H54 (cell line): ENCODE measurements at regions not wholly inside any gene's neighbourhood (a gene's known extent, or its start where the extent isn't known, plus 50 kb on each side); places are given as distances from the start of the nearest gene placed in this dataset.
A peak's percentile ranks its signal among the peaks of the same experiment; 100 is the strongest.

ENCODE experiments used
- DNase-seq: peaks from one replicate; pipeline ENCODE4 v3.0.0; 2011; ENCODE audit warnings: low spot score, mixed read lengths; ENCODE audit not compliant: insufficient read length
- FAIRE-seq: peaks from 3 replicates; lab custom pipeline; 2011; peaks lifted over from hg19 to GRCh38; lab: Jason Lieb, UNC
- POLR2A ChIP-seq: IDR thresholded peaks from 2 replicates; pipeline ENCODE4 v1.6.1; 2011; ENCODE audit warnings: low read depth, mild to moderate bottlenecking, low read length

DNA sequence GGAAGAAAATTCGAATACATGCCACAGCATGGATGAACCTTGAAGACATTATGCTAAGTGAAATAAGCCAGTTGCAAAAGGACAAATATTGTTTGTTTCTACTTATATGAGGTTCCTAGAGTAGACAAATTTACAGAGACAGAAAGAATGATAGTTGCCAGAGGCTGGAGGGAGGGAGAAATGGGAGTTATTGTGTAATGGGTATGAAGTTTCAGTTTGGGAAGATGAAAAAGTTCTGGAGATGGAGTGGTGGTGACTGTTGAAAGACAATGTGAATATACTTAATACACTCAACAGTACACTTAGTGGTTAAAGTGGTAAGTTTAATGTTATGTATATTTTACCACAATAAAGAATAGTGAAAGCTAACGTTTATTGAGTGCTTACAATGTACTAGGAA is 99.6 kb upstream of the SLC44A1 start:
- no peak for FAIRE-seq
- TF ChIP-seq POLR2A: no peak
- no peak for DNase-seq

DNA sequence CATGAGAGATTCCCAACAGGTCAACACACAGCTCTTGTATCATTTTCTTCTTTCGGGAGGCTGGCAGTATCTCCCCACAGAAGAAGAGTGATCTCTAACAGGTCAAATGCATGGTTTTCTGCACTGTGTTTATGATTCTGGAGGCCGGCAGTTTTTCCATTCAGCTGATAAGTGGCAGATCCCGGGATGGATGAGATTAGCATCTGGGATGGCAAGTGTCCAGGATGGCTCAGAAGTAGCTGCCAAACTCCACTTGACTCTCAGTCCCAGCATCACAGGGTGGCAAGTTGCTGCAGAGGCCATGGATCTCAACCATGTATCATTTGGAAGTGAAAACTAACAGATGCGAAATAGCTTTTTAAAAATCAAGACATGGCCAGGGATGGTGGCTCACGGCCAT is 97.8 kb upstream of the SLC44A1 start:
- FAIRE-seq (no peak), DNase-seq (no peak)
- TF ChIP-seq POLR2A: no peak

DNA sequence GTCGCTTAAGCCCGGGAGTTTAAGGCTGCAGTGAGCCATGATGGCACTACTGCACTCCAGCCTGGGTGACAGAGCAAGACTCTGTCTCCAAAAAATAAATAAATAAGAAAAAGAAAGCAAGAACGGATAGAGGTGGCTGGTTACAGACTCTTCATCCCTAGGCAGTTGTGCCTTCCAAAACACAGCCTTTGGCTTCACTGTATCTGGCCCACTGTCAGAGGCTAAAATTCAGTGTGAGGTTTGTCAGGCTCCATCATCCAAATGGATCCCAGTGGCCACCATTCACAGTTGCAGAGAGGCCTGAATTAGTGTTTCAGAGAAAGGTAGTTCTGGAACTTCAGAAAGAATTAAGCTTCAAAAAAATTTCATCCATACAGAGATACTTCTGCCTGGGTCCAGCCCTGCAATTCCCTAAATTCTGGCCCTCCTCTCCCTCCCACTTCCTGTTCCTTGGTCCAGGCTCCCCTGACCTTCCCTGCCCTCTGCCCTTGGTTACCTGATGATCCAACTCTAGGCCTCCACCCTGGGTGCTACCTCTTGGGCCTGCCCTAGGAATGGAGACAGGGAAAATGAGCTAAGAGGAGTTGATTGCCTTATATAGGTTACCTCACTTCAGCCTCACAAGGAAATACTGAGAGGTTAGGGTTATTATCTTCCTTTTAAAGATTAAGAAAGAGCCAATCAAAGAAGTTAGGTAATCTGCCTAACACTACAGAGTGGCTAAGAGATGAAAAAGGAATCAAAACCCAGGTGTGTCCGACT is 97.2 kb upstream of the SLC44A1 start:
- DNase-seq (no peak), FAIRE-seq (no peak)
- TF ChIP-seq POLR2A: no peak

DNA sequence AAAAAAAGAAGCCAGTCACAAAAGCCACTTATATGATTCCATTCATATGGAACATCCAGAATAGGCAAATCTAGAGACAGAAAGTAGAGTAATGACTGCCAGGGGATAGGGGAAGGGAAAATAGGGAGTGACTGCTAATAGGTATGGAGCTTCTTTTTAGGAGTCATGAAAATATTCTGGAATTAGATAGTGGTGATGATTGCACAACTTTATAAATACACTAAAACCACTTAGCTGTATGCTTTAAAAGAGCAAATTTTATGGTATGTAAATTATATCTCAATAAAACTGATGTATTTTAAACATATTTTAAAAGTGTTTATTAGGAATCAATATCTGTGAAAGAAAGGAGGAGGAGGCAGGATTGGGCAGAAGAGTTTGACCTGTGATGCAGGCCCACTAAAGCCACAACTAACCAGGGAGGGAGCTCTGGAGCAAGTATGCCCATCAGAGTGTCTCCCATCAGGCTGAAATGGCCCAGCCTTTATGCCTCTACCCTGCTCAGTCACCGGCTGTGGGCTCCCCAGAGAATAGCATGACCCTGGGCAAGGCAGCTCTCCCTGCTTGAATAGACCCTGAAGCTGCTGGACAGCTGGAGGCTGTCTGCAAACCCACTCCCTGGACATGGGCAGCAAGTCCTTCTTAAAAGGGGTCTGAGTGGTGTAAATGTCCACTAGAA is 96.0 kb upstream of the SLC44A1 start:
- no peak for TF ChIP-seq POLR2A
- FAIRE-seq: no peak

DNA sequence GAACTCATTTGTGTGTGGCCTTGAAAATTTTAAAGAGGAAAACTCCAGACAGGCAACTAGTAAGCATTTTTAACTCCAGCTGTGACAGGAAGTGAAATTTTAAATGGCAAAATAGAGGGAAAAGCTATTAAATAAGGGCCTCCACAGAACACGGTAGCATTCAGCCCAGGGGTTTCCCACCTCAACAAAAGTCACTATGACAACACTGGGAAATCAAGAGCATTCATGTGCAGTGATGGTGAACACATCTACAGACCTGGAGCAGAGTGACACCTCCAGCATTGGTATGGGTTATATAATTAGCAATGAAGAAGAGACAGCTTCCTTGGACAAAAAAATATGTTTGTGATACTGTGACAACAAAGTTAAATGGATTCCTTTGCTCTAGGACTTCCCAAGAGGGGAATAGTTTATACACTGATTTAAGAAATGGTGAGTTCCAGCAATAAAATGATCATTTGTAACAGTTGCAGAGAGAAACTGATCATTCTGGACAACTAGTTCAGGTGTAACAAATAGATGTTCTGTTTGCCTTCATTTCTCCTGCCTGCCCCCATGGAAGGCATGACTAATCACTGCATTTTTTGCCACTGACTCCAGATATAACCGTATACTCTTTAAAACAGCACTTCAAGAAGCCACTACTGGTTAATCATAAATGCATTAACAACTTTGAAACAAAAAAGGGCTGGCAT is 93.3 kb upstream of the SLC44A1 start:
- FAIRE-seq: peak; percentile 88
- TF ChIP-seq POLR2A: no peak

More for the DNA sequence above, 96.0 kb upstream of the SLC44A1 start:
- no peak for DNase-seq

DNA sequence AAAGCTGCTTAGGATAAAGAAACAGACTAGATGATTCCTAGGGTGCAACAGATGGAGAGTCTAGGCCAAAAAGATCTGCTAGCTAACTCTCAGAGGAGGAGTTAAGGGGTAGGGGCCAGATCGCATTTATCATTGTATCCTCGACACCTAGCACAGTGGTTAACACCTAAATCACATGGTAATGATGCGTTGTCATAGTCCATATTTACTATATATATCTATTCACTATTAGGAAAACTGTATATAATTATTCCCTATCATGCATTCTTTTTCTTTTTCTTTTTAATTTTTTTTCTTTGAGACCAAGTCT is 92.8 kb upstream of the SLC44A1 start:
- no peak for FAIRE-seq
- no peak for DNase-seq
- no peak for TF ChIP-seq POLR2A

More for the DNA sequence above, 93.3 kb upstream of the SLC44A1 start:
- DNase-seq: peak; percentile 47

DNA sequence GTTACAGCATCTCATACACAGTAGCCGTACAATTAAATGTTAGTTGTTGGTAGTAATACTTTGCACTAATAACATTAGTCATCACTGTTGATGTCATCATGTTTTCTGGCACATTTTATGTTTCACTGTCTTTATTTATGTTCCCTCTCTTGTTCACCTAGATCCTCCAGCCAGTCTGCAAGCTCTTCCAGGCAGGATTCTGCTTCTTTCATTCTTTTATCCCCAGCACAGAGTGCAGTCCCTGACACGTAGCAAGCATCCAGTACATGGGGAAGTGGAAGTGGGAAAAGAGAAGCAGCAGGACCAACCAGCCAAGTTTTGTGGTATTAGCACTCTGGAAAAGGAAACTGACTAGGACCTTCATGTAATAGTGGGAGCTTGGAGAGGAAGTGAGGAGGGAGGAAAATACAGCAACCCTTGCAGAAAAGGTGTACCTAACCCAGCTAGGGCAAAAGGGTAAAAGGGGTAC is 89.7 kb upstream of the SLC44A1 start:
- FAIRE-seq (peak; percentile 91), DNase-seq (peak; percentile 29)
- TF ChIP-seq POLR2A: no peak

DNA sequence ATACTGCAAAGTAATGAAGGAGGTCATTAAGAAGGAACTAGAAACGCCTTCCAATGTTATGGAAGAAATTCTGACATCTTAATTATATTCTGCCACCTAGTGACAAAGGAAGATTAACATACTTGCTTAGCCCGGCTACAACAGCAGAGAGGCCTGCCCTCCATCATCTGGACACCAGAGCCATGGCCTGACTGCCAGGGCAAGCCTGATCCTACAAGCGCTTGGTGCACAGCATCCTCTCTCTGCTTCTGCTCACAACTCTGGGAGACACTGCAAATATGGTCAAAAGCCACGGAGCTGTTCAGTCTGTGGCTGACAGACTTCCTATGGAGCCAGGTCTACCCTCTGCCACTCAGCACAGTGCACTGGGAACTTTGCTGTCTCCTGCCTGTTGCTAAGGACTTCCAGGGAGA is 87.3 kb upstream of the SLC44A1 start:
- TF ChIP-seq POLR2A: no peak
- DNase-seq (peak; percentile 60), FAIRE-seq (peak; percentile 99)

DNA sequence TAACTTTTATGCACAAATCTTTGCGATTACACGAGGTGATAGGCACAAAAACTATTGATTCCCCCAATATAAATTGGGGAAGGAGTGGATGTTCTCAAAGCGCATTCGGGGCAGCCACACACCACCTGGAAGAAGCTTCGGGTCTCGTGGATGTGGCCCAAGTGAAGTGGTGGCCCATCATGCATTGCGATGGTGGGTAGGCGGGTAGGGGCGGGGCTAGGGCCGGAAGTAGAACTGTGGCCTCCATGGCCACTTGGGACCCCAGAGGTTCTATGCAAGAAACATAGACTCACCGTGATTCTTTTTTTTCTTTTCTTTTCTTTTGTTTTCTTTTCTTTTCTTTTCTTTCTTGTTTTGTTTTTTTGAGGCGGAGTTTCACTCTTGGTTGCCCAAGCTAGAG is 86.4 kb upstream of the SLC44A1 start:
- no peak for TF ChIP-seq POLR2A
- DNase-seq: no peak
- FAIRE-seq: no peak

DNA sequence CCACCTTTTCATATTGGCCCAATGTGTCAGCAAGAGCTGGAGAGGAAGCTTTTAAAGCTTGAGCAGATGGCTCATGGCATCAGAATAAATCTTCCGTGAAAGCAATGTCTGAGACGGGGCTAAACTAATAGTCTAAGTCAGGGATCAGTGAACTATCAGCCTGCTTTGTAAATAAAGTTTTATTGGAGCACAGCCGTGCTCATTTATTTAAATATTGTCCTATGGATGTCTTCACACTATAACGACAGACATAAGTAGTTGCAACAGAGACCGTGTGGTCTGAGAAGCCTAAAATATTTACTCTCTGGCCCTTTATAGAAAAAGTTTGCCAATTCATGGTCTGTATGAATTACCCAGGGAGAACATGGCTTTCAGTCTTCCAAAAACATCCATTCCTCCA is 85.6 kb upstream of the SLC44A1 start:
- FAIRE-seq (no peak), DNase-seq (no peak)
- TF ChIP-seq POLR2A: no peak

DNA sequence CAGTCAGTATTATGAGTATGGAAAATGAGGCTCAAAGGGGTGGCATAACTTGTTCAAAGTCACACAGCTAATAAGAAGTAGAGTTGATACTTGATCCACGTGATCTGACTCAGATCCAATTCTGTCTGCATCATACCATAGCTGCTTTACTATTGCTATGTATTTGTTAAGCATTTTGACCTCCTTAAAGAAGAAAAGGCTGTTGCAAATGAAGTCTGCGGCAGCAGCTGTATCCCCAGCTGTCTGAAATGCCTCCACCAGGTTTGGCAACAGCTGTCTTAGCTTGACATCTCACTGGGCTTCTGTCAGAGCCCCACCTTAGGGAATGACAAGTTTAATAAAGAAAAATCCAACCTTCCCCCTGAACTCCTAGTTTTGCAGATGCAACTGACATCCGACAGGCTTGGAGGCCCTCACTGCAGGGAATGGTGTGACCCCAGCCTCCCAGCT is 75.6 kb upstream of the SLC44A1 start:
- TF ChIP-seq POLR2A: no peak
- FAIRE-seq: no peak
- DNase-seq: no peak

DNA sequence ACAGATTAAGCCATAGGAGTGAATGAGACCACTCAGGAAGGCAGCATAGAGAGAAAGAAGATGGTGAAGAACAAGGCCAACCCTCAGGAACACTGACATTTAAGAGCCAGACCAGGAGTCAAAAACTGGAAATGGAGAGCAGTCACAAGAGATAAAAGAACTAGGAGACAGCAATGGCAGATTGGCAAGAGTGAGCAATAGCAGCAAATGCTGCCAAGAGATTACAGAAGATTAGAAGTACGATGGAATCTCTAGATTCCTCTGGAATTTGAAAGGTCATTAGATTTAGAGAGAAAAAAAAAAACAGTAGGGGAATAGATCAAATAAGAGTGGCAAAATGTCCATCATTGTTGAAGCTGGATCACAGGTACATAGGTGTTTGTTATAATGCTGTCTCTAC is 73.4 kb upstream of the SLC44A1 start:
- FAIRE-seq (no peak), DNase-seq (no peak)
- TF ChIP-seq POLR2A: no peak

DNA sequence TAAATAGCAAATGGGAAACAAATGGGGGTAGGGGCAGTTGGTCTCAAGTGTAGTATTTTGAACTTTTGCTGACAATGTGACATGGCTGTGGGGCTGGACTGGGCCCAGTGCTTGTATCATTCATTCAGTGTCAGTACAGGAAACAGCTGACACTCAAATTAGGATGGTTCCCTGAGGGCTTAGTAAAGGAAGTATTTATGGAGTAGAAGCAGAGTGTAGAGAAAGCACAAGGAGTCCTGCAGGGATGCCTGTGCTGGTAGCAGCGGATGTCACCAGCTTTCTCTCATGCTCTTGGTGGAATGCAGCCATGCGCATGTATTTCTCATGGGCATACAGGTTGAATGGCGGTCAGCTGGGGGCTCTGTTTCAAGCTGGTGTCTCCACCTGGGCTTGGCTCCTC is 72.9 kb upstream of the SLC44A1 start:
- TF ChIP-seq POLR2A: no peak

DNA sequence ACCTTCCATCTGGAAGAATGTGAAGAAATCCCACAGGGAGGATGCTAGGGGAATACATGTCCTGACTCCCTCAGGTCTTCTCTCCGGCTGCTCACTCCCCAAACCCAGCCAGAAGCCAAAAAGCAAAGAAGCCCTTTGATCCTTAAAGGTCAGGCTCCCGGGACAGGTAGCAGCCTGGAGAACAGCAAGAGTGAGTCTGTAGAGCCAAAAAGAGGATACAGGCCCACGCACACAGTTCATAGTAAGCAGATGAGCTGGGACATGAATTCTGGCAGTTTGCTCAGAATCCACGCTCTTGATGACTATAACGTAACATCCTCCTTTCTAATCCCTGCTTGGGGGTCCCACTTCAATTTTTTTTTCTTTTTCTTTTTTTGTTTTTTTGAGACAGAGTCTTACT is 72.0 kb upstream of the SLC44A1 start:
- no peak for FAIRE-seq
- TF ChIP-seq POLR2A: no peak
- DNase-seq: no peak

More for the DNA sequence above, 72.9 kb upstream of the SLC44A1 start:
- no peak for DNase-seq
- no peak for FAIRE-seq
